SK-N-SH (cell line): ENCODE measurements at regions not wholly inside any gene's neighbourhood (a gene's known extent, or its start where the extent isn't known, plus 50 kb on each side); places are given as distances from the start of the nearest gene placed in this dataset.
A peak's percentile ranks its signal among the peaks of the same experiment; 100 is the strongest.

Experiments
- CTCF ChIA-PET: fragments of 300-600, 350-600 bp; formaldehyde crosslinking; extraction: SDS; loops from one replicate; lab custom pipeline; 2021; lab: Yijun Ruan, JAX
- POLR2A ChIA-PET: fragments of 350-600 bp; sonication (Branson Sonifier 250); formaldehyde crosslinking; extraction: SDS; loops from one replicate; lab custom pipeline; 2020; ENCODE audit warnings: antibody characterized with exemption, inconsistent platforms; lab: Yijun Ruan, JAX
- DNase-seq: peaks from one replicate; pipeline ENCODE4 v3.0.0; 2012
- H2AFZ ChIP-seq: fragments of 200-600 bp; sonication (generic); 2 replicates; pipeline ENCODE4 v1.8.1; 2016; ENCODE audit warnings: antibody characterized with exemption, mild to moderate bottlenecking, low read depth
- H3F3A ChIP-seq: fragments of 200-600 bp; sonication (generic); replicated peaks from 2 replicates; pipeline ENCODE3; 2016; ENCODE audit warnings: antibody characterized with exemption, mild to moderate bottlenecking; ENCODE audit not compliant: insufficient read depth
- H3K27ac ChIP-seq, 2 experiments: fragments of 200-500 bp in 1 of 2; fragments of 200-600 bp in 1 of 2; sonication (Bioruptor generic) in 1 of 2; sonication (generic), shearing (Covaris generic) in 1 of 2; 2 replicates each; pipeline versions ENCODE4 v1.5.1 to v1.6.1; 2014 to 2016; ENCODE audit warnings: low read depth in 2 of 2, inconsistent platforms in 1 of 2, low read length in 1 of 2, mild to moderate bottlenecking in 1 of 2, mixed read lengths in 1 of 2
- H3K27me3 ChIP-seq: fragments of 200-600 bp; sonication (generic), shearing (Covaris generic); 2 replicates; pipeline ENCODE4 v1.6.1; 2016; ENCODE audit warnings: mixed run types; ENCODE audit not compliant: insufficient read depth
- H3K36me3 ChIP-seq, 2 experiments: fragments of 200-500 bp in 1 of 2; fragments of 200-600 bp in 1 of 2; sonication (Bioruptor generic) in 1 of 2; sonication (generic) in 1 of 2; replicated peaks in 1 of 2; 2 replicates each; pipeline versions ENCODE3 to v1.5.1; 2014 to 2016; ENCODE audit warnings: low read length in 1 of 2, mild to moderate bottlenecking in 1 of 2; ENCODE audit not compliant: insufficient read depth in 2 of 2, control insufficient read depth in 1 of 2
- H3K4me1 ChIP-seq, 2 experiments: fragments of 200-500 bp in 1 of 2; fragments of 200-600 bp in 1 of 2; sonication (Bioruptor generic) in 1 of 2; sonication (generic), shearing (Covaris generic) in 1 of 2; 2 replicates each; pipeline versions ENCODE4 v1.5.1 to v1.6.1; 2014 to 2016; ENCODE audit warnings: low read depth in 1 of 2, low read length in 1 of 2, mixed run types in 1 of 2; ENCODE audit not compliant: insufficient read depth in 2 of 2, control insufficient read depth in 1 of 2
- H3K4me2 ChIP-seq: fragments of 200-600 bp; sonication (generic), shearing (Covaris generic); 2 replicates; pipeline ENCODE4 v1.6.1; 2017; ENCODE audit warnings: mixed run types
- H3K4me3 ChIP-seq, 2 experiments: fragments of 200-500 bp in 1 of 2; fragments of 200-600 bp in 1 of 2; sonication (Bioruptor generic) in 1 of 2; sonication (generic), shearing (Covaris generic) in 1 of 2; 2 replicates each; pipeline versions ENCODE4 v1.5.1 to v1.8.1; 2014 to 2016; ENCODE audit warnings: low read depth in 2 of 2, inconsistent platforms in 1 of 2, low read length in 1 of 2, mild to moderate bottlenecking in 1 of 2, mixed read lengths in 1 of 2, moderate library complexity in 1 of 2
- H3K79me2 ChIP-seq: fragments of 200-600 bp; sonication (generic); 2 replicates; pipeline ENCODE4 v1.8.1; 2017; ENCODE audit warnings: mild to moderate bottlenecking; ENCODE audit not compliant: insufficient read depth
- H3K9ac ChIP-seq: fragments of 200-600 bp; sonication (generic); 2 replicates; pipeline ENCODE4 v1.6.1; 2017; ENCODE audit warnings: mixed run types
- H3K9me2 ChIP-seq: fragments of 200-600 bp; sonication (generic); 2 replicates; pipeline ENCODE4 v1.6.1; 2017; ENCODE audit warnings: mixed run types
- H3K9me3 ChIP-seq: fragments of 200-600 bp; sonication (generic); 2 replicates; pipeline ENCODE4 v1.6.1; 2017; ENCODE audit warnings: mixed run types, mild to moderate bottlenecking, moderate library complexity
- H4K20me1 ChIP-seq: fragments of 200-600 bp; sonication (generic); 2 replicates; pipeline ENCODE4 v1.6.1; 2017; ENCODE audit warnings: mild to moderate bottlenecking, mixed run types; ENCODE audit not compliant: insufficient read depth
- EZH2phosphoT487 ChIP-seq: fragments of 200-600 bp; sonication (generic); IDR thresholded peaks from 2 replicates; pipeline ENCODE4 v1.6.1; 2017; ENCODE audit warnings: low read depth, mixed run types, mild to moderate bottlenecking, antibody characterized with exemption, moderate library complexity, borderline replicate concordance
- FOSL2 ChIP-seq: IDR thresholded peaks from 2 replicates; pipeline ENCODE4 v1.4.0; 2012; ENCODE audit warnings: low read depth, mild to moderate bottlenecking, moderate library complexity, borderline replicate concordance
- IRF3 ChIP-seq: fragments of 150-350 bp; IDR thresholded peaks from 2 replicates; pipeline ENCODE4 v1.6.1; 2016; ENCODE audit warnings: mild to moderate bottlenecking, low read depth, low read length
- MEF2A ChIP-seq: IDR thresholded peaks from 2 replicates; pipeline ENCODE4 v1.4.0; 2012; ENCODE audit warnings: low read depth, borderline replicate concordance
- RCOR1 ChIP-seq: fragments of 150-350 bp; IDR thresholded peaks from 2 replicates; pipeline ENCODE4 v1.6.1; 2017; ENCODE audit warnings: antibody characterized with exemption, low read length
- RFX5 ChIP-seq: IDR thresholded peaks from 2 replicates; pipeline ENCODE4 v1.6.1; 2012; ENCODE audit warnings: mild to moderate bottlenecking, improper control_type of control experiment, low read length
- TAF1 ChIP-seq: IDR thresholded peaks from 2 replicates; pipeline ENCODE4 v1.6.1; 2012; ENCODE audit warnings: low read depth, mild to moderate bottlenecking, low read length, moderate library complexity, borderline replicate concordance
- WGBS: methylation state at CpG from one replicate; pipeline ENCODE4 v1.1.6; 2017; ENCODE audit warnings: low lambda C conversion rate; 5-methylcytosine and 5-hydroxymethylcytosine counted together
- TF ChIP-seq, protein P1 (sequence below): IDR thresholded peaks from 2 replicates; pipeline ENCODE4 v1.6.1; 2012; ENCODE audit warnings: mild to moderate bottlenecking, low read depth, low read length, moderate library complexity
- TF ChIP-seq, protein P2 (sequence below): IDR thresholded peaks from 2 replicates; pipeline ENCODE4; 2012

DNA sequence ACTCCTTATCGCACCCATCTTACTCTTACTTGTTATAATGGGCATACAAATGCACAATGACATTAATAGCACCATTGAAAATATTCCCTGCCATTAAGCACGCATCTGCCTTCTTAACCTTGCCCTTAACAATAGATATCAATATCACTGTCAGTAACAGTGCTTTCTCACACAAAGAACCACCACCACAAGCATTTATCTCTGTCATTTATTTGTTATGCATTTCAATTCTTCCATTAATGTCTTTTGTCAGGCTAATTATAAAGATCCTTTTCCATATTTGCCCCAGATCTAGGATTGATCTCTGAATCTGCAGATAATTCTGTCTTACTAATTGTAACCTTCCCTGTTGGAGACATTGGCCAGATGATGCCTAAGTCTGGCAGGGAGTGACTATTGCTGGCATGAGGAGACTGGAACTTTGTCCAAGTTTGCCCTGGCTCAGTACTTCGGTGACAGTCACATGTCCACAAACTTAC, 419.6 kb upstream of the TGFBR2 start (continued):
- TF ChIP-seq IRF3 (no peak), TAF1 (no peak), RCOR1 (peak; percentile 71; the same call in 1 of the 2 replicates)
- TF ChIP-seq, protein P1, sequence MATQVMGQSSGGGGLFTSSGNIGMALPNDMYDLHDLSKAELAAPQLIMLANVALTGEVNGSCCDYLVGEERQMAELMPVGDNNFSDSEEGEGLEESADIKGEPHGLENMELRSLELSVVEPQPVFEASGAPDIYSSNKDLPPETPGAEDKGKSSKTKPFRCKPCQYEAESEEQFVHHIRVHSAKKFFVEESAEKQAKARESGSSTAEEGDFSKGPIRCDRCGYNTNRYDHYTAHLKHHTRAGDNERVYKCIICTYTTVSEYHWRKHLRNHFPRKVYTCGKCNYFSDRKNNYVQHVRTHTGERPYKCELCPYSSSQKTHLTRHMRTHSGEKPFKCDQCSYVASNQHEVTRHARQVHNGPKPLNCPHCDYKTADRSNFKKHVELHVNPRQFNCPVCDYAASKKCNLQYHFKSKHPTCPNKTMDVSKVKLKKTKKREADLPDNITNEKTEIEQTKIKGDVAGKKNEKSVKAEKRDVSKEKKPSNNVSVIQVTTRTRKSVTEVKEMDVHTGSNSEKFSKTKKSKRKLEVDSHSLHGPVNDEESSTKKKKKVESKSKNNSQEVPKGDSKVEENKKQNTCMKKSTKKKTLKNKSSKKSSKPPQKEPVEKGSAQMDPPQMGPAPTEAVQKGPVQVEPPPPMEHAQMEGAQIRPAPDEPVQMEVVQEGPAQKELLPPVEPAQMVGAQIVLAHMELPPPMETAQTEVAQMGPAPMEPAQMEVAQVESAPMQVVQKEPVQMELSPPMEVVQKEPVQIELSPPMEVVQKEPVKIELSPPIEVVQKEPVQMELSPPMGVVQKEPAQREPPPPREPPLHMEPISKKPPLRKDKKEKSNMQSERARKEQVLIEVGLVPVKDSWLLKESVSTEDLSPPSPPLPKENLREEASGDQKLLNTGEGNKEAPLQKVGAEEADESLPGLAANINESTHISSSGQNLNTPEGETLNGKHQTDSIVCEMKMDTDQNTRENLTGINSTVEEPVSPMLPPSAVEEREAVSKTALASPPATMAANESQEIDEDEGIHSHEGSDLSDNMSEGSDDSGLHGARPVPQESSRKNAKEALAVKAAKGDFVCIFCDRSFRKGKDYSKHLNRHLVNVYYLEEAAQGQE: no peak

GRCh38 chr3:30187366-30187765, 419.0 kb upstream of the TGFBR2 start:
- Histone ChIP-seq H3K9me2 (no peaks in the 10 kb centered on the region), H3K27me3 (no peaks in the 10 kb centered on the region), H3K9me3 (no peaks in the 10 kb centered on the region), H2AFZ (no peak overlapping the region), H3K4me2 (no peak overlapping the region), H4K20me1 (no peaks in the 10 kb centered on the region), H3K79me2 (no peaks in the 10 kb centered on the region), H3F3A (no peaks in the 10 kb centered on the region), H3K9ac (no peak overlapping the region), H3K4me3 (no peak overlapping the region), H3K4me1 (peaks cover 10 to 21% of the 10 kb centered on the region in 2 experiments; a peak in 3 of 4 replicates), H3K27ac (peak overlapping the region; percentile 35 to 60), H3K36me3 (no peaks in the 10 kb centered on the region)
- no peak for DNase-seq
- TF ChIP-seq MEF2A (no peak), RFX5 (no peak), FOSL2 (no peak), EZH2phosphoT487 (no peak)
- TF ChIP-seq, protein P2, sequence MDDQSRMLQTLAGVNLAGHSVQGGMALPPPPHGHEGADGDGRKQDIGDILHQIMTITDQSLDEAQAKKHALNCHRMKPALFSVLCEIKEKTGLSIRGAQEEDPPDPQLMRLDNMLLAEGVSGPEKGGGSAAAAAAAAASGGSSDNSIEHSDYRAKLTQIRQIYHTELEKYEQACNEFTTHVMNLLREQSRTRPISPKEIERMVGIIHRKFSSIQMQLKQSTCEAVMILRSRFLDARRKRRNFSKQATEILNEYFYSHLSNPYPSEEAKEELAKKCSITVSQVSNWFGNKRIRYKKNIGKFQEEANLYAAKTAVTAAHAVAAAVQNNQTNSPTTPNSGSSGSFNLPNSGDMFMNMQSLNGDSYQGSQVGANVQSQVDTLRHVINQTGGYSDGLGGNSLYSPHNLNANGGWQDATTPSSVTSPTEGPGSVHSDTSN: peak; percentile 42; the same call in 1 of the 2 replicates
- ChIA-PET POLR2A (no interaction called here), CTCF (interaction anchor here (1.0 to 2.2 kb wide), 3 partner anchors 10 to 564 kb away, joined by 3 to 17 read pairs (median 4); no protein-coding TSS in a partner anchor)
- 78% methylated on average over 2 of the region's 2 CpGs for WGBS
